ENCODE measurements at regions not wholly inside any gene's neighbourhood (a gene's known extent, or its start where the extent isn't known, plus 50 kb on each side); places are given as distances from the start of the nearest gene placed in this dataset.
"Not testable (repeated sequence)": the region's sequence is repeated elsewhere in the genome, so short reads cannot be mapped to it uniquely, and the experiment has no call there.

- Mint-ChIP-seq H3K4me3 (no peak overlapping the region), H3K36me3 (peaks cover 0 to 3% of the 10 kb centered on the region in 2 donors), H3K27ac (no peak overlapping the region), H3K9me3 (peaks cover 2 to 7% of the 10 kb centered on the region in 2 donors), H3K4me1 (peaks cover 7 to 10% of the 10 kb centered on the region in 2 donors), H3K27me3 (peaks cover 0 to 25% of the 10 kb centered on the region in 2 donors)
- DNase-seq, result no peak
- ATAC-seq (replicated peaks), result no peak
Observed at GRCh38 chr22:49453771-49454170, 373.9 kb downstream of the BRD1 start.

DNA sequence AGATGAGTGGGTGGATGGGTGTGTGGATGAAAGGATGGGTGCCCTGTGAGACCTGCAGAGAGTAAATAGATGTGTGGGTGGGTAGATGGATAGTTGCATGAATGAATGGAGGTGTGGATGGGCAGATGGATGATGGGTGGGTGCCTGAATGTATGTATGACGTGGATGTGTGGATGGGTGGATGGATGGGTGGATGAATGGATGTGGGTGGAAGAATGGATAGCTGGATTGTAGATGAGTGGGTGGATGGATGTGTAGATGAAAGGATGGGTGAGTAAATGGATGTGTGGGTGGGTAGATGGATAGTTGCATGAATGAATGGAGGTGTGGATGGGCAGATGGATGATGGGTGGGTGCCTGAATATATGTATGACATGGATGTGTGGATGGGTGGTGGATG, 374.7 kb downstream of the BRD1 start:
- not testable (repeated sequence) for H3K4me3 Mint-ChIP-seq; ATAC-seq (replicated peaks); DNase-seq; H3K27ac Mint-ChIP-seq; H3K9me3 Mint-ChIP-seq; H3K4me1 Mint-ChIP-seq; H3K36me3 Mint-ChIP-seq
- peaks cover 0 to 19% of the 10 kb centered on the region in 2 donors for H3K27me3 Mint-ChIP-seq

DNA sequence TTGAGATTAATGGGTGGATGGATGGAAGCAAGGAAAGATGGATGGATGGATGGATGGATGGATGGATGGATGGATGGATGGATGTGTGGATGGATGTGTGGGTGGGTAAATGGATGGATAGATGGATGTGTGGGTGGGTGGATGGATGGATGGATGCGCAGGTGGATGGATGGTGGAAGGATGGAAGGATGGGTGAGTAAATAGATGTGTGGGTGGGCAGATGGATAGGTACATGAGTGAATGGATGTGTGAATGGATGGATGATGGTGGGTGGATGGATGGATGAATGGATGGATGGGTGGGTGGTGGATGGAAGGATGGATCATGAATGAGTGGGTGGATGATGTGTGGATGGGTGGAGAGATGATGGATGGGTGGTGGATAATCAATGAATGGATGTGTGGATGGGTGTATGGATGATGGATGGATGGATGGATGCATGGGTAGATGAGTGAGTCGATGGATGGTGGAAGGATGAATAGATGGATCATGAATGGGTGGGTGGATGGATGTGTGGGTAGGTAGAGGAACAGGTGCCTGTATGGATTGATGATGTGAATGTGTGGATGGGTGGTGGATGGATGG, 375.2 kb downstream of the BRD1 start:
- ATAC-seq (replicated peaks) (no peak), DNase-seq (no peak)
- Mint-ChIP-seq H3K27me3 (peaks cover 4 to 22% of the 10 kb centered on the region in 2 donors), H3K4me1 (peaks cover 3 to 10% of the 10 kb centered on the region in 2 donors), H3K4me3 (no peak overlapping the region), H3K9me3 (peaks cover 0 to 3% of the 10 kb centered on the region in 2 donors), H3K27ac (no peak overlapping the region), H3K36me3 (peaks cover 0 to 3% of the 10 kb centered on the region in 2 donors)

GRCh38 chr22:49451070-49451840, 376.4 kb downstream of the BRD1 start:
- Mint-ChIP-seq H3K9me3 (peaks cover 0 to 3% of the 10 kb centered on the region in 2 donors), H3K4me3 (no peak overlapping the region), H3K27ac (no peak overlapping the region), H3K27me3 (peaks cover 5 to 27% of the 10 kb centered on the region in 2 donors), H3K4me1 (peaks cover 7 to 15% of the 10 kb centered on the region in 2 donors), H3K36me3 (peaks cover 0 to 6% of the 10 kb centered on the region in 2 donors)
- DNase-seq (no peak), ATAC-seq (replicated peaks) (no peak)

DNA sequence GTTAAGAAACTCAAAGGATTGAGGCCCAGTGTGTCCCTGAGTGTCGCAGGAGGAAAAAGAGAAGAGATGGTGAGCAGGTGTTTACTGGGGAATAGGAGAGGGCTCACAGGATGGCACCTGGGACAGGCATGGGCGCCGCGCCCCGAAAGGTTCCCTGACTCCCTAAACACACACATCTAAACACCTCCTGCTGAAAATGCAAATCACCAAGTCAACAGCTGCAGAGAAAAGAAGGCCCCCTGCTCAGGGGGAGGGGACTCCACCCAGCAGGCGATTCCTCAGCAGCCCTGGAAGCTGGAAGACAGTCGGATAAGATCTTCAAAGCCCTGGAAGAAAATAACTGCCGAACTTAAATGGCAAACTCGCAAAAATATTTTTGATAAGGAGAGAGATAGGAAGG, 377.2 kb downstream of the BRD1 start:
- peaks cover 0 to 7% of the 10 kb centered on the region in 2 donors for H3K36me3 Mint-ChIP-seq
- peaks cover 5 to 27% of the 10 kb centered on the region in 2 donors for H3K27me3 Mint-ChIP-seq
- H3K4me3 Mint-ChIP-seq, result no peak overlapping the region
- peaks cover 0 to 3% of the 10 kb centered on the region in 2 donors for H3K9me3 Mint-ChIP-seq
- H3K27ac Mint-ChIP-seq, result no peak overlapping the region
- H3K4me1 Mint-ChIP-seq, result peaks cover 8 to 22% of the 10 kb centered on the region in 2 donors
- DNase-seq (no peak), ATAC-seq (replicated peaks) (no peak)

- peaks cover 0 to 3% of the 10 kb centered on the region in 2 donors for H3K9me3 Mint-ChIP-seq
- H3K27me3 Mint-ChIP-seq, result peaks cover 5 to 27% of the 10 kb centered on the region in 2 donors
- peaks cover 11 to 27% of the 10 kb centered on the region in 2 donors for H3K4me1 Mint-ChIP-seq
- no peak overlapping the region for H3K27ac Mint-ChIP-seq
- DNase-seq, result no peak
- H3K36me3 Mint-ChIP-seq, result peaks cover 0 to 7% of the 10 kb centered on the region in 2 donors
- no peak for ATAC-seq (replicated peaks)
- no peak overlapping the region for H3K4me3 Mint-ChIP-seq
Observed at GRCh38 chr22:49449811-49450446, 377.7 kb downstream of the BRD1 start.

- Mint-ChIP-seq H3K27ac (no peak overlapping the region), H3K9me3 (peaks cover 0 to 3% of the 10 kb centered on the region in 2 donors), H3K4me3 (no peak overlapping the region), H3K4me1 (peaks cover 15 to 32% of the 10 kb centered on the region in 2 donors), H3K27me3 (peaks cover 5 to 31% of the 10 kb centered on the region in 2 donors), H3K36me3 (peaks cover 0 to 7% of the 10 kb centered on the region in 2 donors)
- DNase-seq (no peak), ATAC-seq (replicated peaks) (no peak)
Observed at GRCh38 chr22:49449377-49449776, 378.3 kb downstream of the BRD1 start.

GRCh38 chr22:49448526-49448925, 379.1 kb downstream of the BRD1 start:
- Mint-ChIP-seq H3K27ac (no peak overlapping the region), H3K27me3 (peaks cover 5 to 31% of the 10 kb centered on the region in 2 donors), H3K4me3 (no peak overlapping the region), H3K4me1 (peaks cover 15 to 36% of the 10 kb centered on the region in 2 donors), H3K9me3 (peaks cover 0 to 3% of the 10 kb centered on the region in 2 donors), H3K36me3 (peaks cover 0 to 4% of the 10 kb centered on the region in 2 donors)
- DNase-seq, result no peak
- ATAC-seq (replicated peaks), result no peak

- H3K9me3 Mint-ChIP-seq, result peaks cover 0 to 3% of the 10 kb centered on the region in 2 donors
- H3K4me1 Mint-ChIP-seq, result peaks cover 15 to 36% of the 10 kb centered on the region in 2 donors
- peaks cover 0 to 4% of the 10 kb centered on the region in 2 donors for H3K36me3 Mint-ChIP-seq
- H3K27me3 Mint-ChIP-seq, result peaks cover 5 to 31% of the 10 kb centered on the region in 2 donors
- H3K27ac Mint-ChIP-seq, result no peak overlapping the region
- no peak for ATAC-seq (replicated peaks)
- DNase-seq, result no peak
- no peak overlapping the region for H3K4me3 Mint-ChIP-seq
Observed at GRCh38 chr22:49447837-49448236, 379.8 kb downstream of the BRD1 start.

- H3K27me3 Mint-ChIP-seq, result peaks cover 5 to 31% of the 10 kb centered on the region in 2 donors
Observed at GRCh38 chr22:49446759-49447710, 380.6 kb downstream of the BRD1 start.

DNA sequence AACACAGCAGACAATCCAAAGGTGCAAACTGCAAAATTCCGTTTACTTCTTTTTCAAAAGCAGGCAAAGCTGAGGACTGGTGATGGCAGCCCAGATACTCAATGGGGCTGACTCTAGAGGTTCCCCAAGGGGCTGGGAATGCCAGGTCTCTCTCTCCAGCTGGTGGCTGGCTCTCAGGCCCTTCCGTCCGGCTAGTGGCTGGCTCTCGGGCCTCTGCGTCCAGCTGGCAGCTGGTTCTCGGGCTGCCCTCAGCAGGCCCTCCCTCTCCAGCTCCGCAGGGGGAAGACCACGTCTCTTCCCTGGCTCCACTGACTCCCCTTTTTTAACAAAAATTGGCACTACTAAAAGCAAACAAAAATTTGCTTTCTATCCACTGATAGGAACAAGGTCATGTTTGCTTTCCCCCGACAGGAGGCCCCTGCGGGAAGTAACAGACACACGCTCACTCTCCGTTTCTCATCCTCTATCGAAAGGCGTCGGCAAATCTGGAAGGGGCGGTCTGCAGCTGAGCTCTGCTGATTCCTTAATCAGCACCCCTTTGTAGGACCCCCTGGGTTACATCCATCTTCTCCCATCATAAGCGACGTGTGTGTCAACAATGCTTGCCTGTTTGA, 381.4 kb downstream of the BRD1 start:
- Mint-ChIP-seq H3K27me3 (peaks cover 5 to 31% of the 10 kb centered on the region in 2 donors), H3K4me3 (no peak overlapping the region), H3K36me3 (peaks cover 0 to 4% of the 10 kb centered on the region in 2 donors), H3K27ac (no peak overlapping the region), H3K9me3 (peaks cover 0 to 3% of the 10 kb centered on the region in 2 donors), H3K4me1 (peaks cover 15 to 36% of the 10 kb centered on the region in 2 donors)
- DNase-seq (no peak), ATAC-seq (replicated peaks) (peak in 1 of 2 donors; percentile 10)

More at GRCh38 chr22:49446759-49447710, 380.6 kb downstream of the BRD1 start:
- peaks cover 0 to 4% of the 10 kb centered on the region in 2 donors for H3K36me3 Mint-ChIP-seq
- peak; percentile 77 to 86 for ATAC-seq (replicated peaks)
- H3K9me3 Mint-ChIP-seq, result peaks cover 0 to 3% of the 10 kb centered on the region in 2 donors
- H3K4me1 Mint-ChIP-seq, result peaks cover 15 to 36% of the 10 kb centered on the region in 2 donors
- H3K27ac Mint-ChIP-seq, result no peak overlapping the region
- peak; percentile 17 for DNase-seq
- no peak overlapping the region for H3K4me3 Mint-ChIP-seq

DNA sequence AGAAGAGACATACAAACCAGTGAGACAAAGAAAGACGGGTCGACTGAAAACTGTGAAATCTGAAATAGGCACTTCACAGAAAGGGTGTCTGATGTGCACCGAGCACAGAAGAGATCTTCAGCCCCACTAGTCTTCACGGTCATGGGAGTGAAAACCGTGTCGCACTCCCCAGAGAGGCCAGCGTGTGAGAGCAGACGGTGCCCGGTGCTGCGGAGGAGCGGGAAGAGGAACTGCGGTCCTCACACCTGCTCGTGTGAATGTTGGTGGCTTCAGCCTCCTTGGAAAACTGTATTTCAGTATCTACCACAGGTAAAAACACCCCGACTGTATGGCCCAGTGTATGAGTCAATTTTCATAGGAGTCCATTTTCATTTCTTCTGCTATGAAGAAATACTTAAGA, 382.9 kb downstream of the BRD1 start:
- peaks cover 5 to 26% of the 10 kb centered on the region in 2 donors for H3K27me3 Mint-ChIP-seq
- H3K4me1 Mint-ChIP-seq, result peaks cover 15 to 26% of the 10 kb centered on the region in 2 donors
- ATAC-seq (replicated peaks) (no peak), DNase-seq (no peak)
- peaks cover 0 to 10% of the 10 kb centered on the region in 2 donors for H3K36me3 Mint-ChIP-seq
- peaks cover 0 to 3% of the 10 kb centered on the region in 2 donors for H3K9me3 Mint-ChIP-seq
- no peak overlapping the region for H3K4me3 Mint-ChIP-seq
- H3K27ac Mint-ChIP-seq, result no peak overlapping the region

DNA sequence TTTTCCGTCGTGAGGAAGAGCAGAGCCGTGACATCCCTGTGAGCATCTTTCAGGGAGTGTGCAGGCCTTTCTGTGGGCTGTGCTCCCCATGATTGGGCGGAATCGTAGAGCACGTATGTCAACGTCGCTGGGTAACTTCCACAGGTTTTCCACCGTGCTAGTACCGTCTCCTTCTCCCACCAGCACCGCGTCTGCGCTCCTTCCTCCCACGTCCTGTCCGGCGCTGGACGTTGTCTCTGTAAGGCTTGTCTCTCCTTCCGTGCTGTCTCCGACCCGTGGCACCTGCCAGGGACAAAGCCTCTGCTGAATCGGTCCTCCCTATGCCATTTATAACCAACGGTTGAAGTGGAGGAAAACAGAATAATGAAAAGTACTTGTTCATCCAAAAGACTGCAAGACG, 386.7 kb downstream of the BRD1 start:
- H3K27ac Mint-ChIP-seq, result no peak overlapping the region
- H3K27me3 Mint-ChIP-seq, result peaks cover 0 to 12% of the 10 kb centered on the region in 2 donors
- ATAC-seq (replicated peaks) (no peak), DNase-seq (no peak)
- H3K4me3 Mint-ChIP-seq, result no peak overlapping the region
- peaks cover 0 to 14% of the 10 kb centered on the region in 2 donors for H3K36me3 Mint-ChIP-seq
- H3K9me3 Mint-ChIP-seq, result no peaks in the 10 kb centered on the region
- peaks cover 8 to 18% of the 10 kb centered on the region in 2 donors for H3K4me1 Mint-ChIP-seq
